ENCODE measurements at regions not wholly inside any gene's neighbourhood (a gene's known extent, or its start where the extent isn't known, plus 50 kb on each side); places are given as distances from the start of the nearest gene placed in this dataset.

- DNase-seq (ENCODE audit: low read depth in 4 of 4, low spot score in 3 of 4) = no peak
Measured at GRCh38 chr12:4223273-4223845, 50.2 kb upstream of the CCND2 start.

- no peak for DNase-seq (ENCODE audit: low read depth in 4 of 4, low spot score in 3 of 4)
Measured at GRCh38 chr12:4221258-4221620, 52.3 kb upstream of the CCND2 start.

GRCh38 chr12:4220536-4221257 lies 52.9 kb upstream of the CCND2 start:
- no peak for DNase-seq (ENCODE audit: low read depth in 4 of 4, low spot score in 3 of 4)

- no peak for DNase-seq (ENCODE audit: low read depth in 4 of 4, low spot score in 3 of 4)
Measured at GRCh38 chr12:4217091-4217490, 56.5 kb upstream of the CCND2 start.

- DNase-seq (ENCODE audit: low read depth in 4 of 4, low spot score in 3 of 4) = no peak
Measured at GRCh38 chr12:4216187-4216927, 57.2 kb upstream of the CCND2 start.

- no peak for DNase-seq (ENCODE audit: low read depth in 4 of 4, low spot score in 3 of 4)
Measured at GRCh38 chr12:4215229-4216186, 58.1 kb upstream of the CCND2 start.

- no peak for DNase-seq (ENCODE audit: low read depth in 4 of 4, low spot score in 3 of 4)
Measured at GRCh38 chr12:4214877-4215228, 58.7 kb upstream of the CCND2 start.

GRCh38 chr12:4213471-4213870 lies 60.1 kb upstream of the CCND2 start:
- DNase-seq (ENCODE audit: low read depth in 4 of 4, low spot score in 3 of 4) = no peak

GRCh38 chr12:4212845-4213244 lies 60.7 kb upstream of the CCND2 start:
- DNase-seq (ENCODE audit: low read depth in 4 of 4, low spot score in 3 of 4) = no peak

GRCh38 chr12:4211372-4211771 lies 62.2 kb upstream of the CCND2 start:
- DNase-seq (ENCODE audit: low read depth in 4 of 4, low spot score in 3 of 4) = no peak

GRCh38 chr12:4210183-4210582 lies 63.4 kb upstream of the CCND2 start:
- DNase-seq (ENCODE audit: low read depth in 4 of 4, low spot score in 3 of 4) = no peak

- no peak for DNase-seq (ENCODE audit: low read depth in 4 of 4, low spot score in 3 of 4)
Measured at GRCh38 chr12:4206470-4206869, 67.1 kb upstream of the CCND2 start.

- DNase-seq (ENCODE audit: low read depth in 4 of 4, low spot score in 3 of 4) = no peak
Measured at GRCh38 chr12:4203772-4204376, 69.7 kb upstream of the CCND2 start.

GRCh38 chr12:4202918-4203317 lies 70.6 kb upstream of the CCND2 start:
- DNase-seq (ENCODE audit: low read depth in 4 of 4, low spot score in 3 of 4) = no peak

- no peak for DNase-seq (ENCODE audit: low read depth in 4 of 4, low spot score in 3 of 4)
Measured at GRCh38 chr12:4202487-4202886, 71.1 kb upstream of the CCND2 start.

- DNase-seq (ENCODE audit: low read depth in 4 of 4, low spot score in 3 of 4) = no peak
Measured at GRCh38 chr12:4201333-4202100, 72.0 kb upstream of the CCND2 start.

- no peak for DNase-seq (ENCODE audit: low read depth in 4 of 4, low spot score in 3 of 4)
Measured at GRCh38 chr12:4197922-4198763, 75.4 kb upstream of the CCND2 start.

GRCh38 chr12:4196805-4197420 lies 76.6 kb upstream of the CCND2 start:
- no peak for DNase-seq (ENCODE audit: low read depth in 4 of 4, low spot score in 3 of 4)

All from right renal pelvis (tissue), 4 donors.